HL-60 (cell line): ENCODE measurements at regions not wholly inside any gene's neighbourhood (a gene's known extent, or its start where the extent isn't known, plus 50 kb on each side); places are given as distances from the start of the nearest gene placed in this dataset.

Experiments used
- DNase-seq, 2 experiments: peaks; one replicate each; pipeline ENCODE4 v3.0.0-alpha.2; 2010 to 2020; ENCODE audit warnings: low read depth in 1 of 2, low spot score in 1 of 2
- H3K27ac ChIP-seq: fragments of 250-450 bp; sonication (Bioruptor Pico); replicated peaks from 2 replicates; pipeline ENCODE4 v1.5.1; 2020; ENCODE audit warnings: mild to moderate bottlenecking, moderate library complexity
- H3K27me3 ChIP-seq: fragments of 250-450 bp; sonication (Bioruptor Pico); 2 replicates; pipeline ENCODE4 v1.5.1; 2021; ENCODE audit warnings: mild to moderate bottlenecking, moderate library complexity; ENCODE audit not compliant: insufficient read depth, poor library complexity, severe bottlenecking
- H3K4me3 ChIP-seq: replicated peaks from 2 replicates; pipeline ENCODE4 v1.5.1; 2011; ENCODE audit warnings: mild to moderate bottlenecking, control low read depth, low read length; ENCODE audit not compliant: insufficient read depth
- GABPA ChIP-seq: IDR thresholded peaks from 2 replicates; pipeline ENCODE4 v1.6.1; 2012; ENCODE audit warnings: low read depth
- POLR2AphosphoS5 ChIP-seq: IDR thresholded peaks from 2 replicates; pipeline ENCODE4 v1.6.1; 2012; ENCODE audit warnings: low read depth
- SPI1 ChIP-seq: IDR thresholded peaks from 2 replicates; pipeline ENCODE4 v1.6.1; 2012; ENCODE audit warnings: low read depth, mild to moderate bottlenecking, borderline replicate concordance
- TF ChIP-seq, protein P1 (sequence below): IDR thresholded peaks from one replicate; pipeline ENCODE4 v1.5.1; 2011; ENCODE audit warnings: low read length, control low read depth, inconsistent platforms; ENCODE audit not compliant: insufficient read depth
- TF ChIP-seq, protein P2 (sequence below): IDR thresholded peaks from 2 replicates; pipeline ENCODE4 v1.6.1; 2012; ENCODE audit warnings: low read depth; ENCODE audit not compliant: insufficient replicate concordance

GRCh38 chr3:194072691-194073279 lies 63.2 kb upstream of the HES1 start:
- DNase-seq = no peak
- H3K27ac ChIP-seq = no peak overlapping the region
- no peak overlapping the region for H3K4me3 ChIP-seq
- H3K27me3 ChIP-seq = no peaks in the 10 kb centered on the region
- TF ChIP-seq, protein P1, sequence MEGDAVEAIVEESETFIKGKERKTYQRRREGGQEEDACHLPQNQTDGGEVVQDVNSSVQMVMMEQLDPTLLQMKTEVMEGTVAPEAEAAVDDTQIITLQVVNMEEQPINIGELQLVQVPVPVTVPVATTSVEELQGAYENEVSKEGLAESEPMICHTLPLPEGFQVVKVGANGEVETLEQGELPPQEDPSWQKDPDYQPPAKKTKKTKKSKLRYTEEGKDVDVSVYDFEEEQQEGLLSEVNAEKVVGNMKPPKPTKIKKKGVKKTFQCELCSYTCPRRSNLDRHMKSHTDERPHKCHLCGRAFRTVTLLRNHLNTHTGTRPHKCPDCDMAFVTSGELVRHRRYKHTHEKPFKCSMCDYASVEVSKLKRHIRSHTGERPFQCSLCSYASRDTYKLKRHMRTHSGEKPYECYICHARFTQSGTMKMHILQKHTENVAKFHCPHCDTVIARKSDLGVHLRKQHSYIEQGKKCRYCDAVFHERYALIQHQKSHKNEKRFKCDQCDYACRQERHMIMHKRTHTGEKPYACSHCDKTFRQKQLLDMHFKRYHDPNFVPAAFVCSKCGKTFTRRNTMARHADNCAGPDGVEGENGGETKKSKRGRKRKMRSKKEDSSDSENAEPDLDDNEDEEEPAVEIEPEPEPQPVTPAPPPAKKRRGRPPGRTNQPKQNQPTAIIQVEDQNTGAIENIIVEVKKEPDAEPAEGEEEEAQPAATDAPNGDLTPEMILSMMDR = no peak
- TF ChIP-seq SPI1 (no peak), GABPA (no peak), POLR2AphosphoS5 (no peak)
- TF ChIP-seq, protein P2, sequence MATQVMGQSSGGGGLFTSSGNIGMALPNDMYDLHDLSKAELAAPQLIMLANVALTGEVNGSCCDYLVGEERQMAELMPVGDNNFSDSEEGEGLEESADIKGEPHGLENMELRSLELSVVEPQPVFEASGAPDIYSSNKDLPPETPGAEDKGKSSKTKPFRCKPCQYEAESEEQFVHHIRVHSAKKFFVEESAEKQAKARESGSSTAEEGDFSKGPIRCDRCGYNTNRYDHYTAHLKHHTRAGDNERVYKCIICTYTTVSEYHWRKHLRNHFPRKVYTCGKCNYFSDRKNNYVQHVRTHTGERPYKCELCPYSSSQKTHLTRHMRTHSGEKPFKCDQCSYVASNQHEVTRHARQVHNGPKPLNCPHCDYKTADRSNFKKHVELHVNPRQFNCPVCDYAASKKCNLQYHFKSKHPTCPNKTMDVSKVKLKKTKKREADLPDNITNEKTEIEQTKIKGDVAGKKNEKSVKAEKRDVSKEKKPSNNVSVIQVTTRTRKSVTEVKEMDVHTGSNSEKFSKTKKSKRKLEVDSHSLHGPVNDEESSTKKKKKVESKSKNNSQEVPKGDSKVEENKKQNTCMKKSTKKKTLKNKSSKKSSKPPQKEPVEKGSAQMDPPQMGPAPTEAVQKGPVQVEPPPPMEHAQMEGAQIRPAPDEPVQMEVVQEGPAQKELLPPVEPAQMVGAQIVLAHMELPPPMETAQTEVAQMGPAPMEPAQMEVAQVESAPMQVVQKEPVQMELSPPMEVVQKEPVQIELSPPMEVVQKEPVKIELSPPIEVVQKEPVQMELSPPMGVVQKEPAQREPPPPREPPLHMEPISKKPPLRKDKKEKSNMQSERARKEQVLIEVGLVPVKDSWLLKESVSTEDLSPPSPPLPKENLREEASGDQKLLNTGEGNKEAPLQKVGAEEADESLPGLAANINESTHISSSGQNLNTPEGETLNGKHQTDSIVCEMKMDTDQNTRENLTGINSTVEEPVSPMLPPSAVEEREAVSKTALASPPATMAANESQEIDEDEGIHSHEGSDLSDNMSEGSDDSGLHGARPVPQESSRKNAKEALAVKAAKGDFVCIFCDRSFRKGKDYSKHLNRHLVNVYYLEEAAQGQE = no peak

DNA sequence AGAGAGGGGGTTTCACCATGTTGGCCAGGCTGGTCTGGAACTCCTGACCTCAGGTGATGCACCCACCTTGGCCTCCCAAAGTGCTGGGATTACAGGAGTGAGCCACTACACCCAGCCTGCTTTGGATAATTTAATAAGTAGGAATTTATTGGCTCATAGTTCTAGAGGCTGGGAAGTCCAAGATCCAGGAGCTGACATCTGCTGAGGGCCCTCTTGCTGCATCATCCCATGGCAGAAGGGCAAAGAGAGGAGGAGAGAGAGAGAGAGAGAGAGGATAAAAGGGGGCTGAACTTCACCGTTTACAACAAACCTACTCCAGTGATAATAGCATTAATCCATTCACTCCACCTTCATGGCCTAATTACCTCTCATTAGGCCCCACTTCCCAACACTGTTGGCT lies 62.0 kb upstream of the HES1 start:
- Histone ChIP-seq H3K27me3 (no peaks in the 10 kb centered on the region), H3K27ac (no peak overlapping the region), H3K4me3 (no peak overlapping the region)
- DNase-seq = no peak
- TF ChIP-seq, protein P2 = no peak
- no peak for TF ChIP-seq SPI1
- TF ChIP-seq GABPA = no peak
- TF ChIP-seq, protein P1 = no peak
- TF ChIP-seq POLR2AphosphoS5 = no peak

DNA sequence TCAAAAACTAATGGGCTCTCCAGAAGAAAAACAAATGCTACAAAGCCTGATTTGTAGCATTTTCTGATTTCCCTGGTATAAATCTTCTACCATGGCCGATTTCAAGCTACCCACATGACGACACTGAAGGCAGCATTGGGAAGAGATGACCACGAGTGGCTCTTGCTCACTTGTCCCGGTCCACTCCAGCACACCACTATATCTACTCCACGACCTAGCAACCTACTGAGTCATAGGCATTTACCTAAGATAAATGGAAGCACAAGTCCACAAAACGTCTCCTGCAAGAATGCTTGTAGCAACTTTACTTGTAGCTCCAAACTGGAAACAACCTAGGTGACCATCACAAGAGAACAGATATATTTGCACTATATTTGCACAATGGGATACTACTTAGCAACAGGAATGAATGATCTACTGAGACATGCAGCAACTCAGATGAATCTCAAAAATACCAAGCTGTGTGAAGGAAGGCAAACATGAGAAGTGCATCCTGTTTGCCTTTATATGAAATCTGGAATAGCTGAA lies 60.8 kb upstream of the HES1 start:
- Histone ChIP-seq H3K27me3 (no peaks in the 10 kb centered on the region), H3K4me3 (no peak overlapping the region), H3K27ac (no peak overlapping the region)
- TF ChIP-seq, protein P2 = no peak
- TF ChIP-seq SPI1 (no peak), POLR2AphosphoS5 (no peak), GABPA (no peak)
- TF ChIP-seq, protein P1 = no peak
- DNase-seq = no peak
